IMR-90 (cell line): ENCODE measurements at regions not wholly inside any gene's neighbourhood (a gene's known extent, or its start where the extent isn't known, plus 50 kb on each side); places are given as distances from the start of the nearest gene placed in this dataset.

Experiments
- ATAC-seq: fragments of 200-7000 bp; cut with Tn5 transposase; 2 replicates; pipeline ENCODE4 v1.9.1; 2020; ENCODE audit warnings: low read depth, mild to moderate bottlenecking, moderate library complexity
- BruUV-seq: library from RNA; stranded (reverse); fragments of 400-500 nt; replicated peaks from 2 replicates; lab custom pipeline; 2021; lab: Mats Ljungman, UMichigan
- CTCF ChIA-PET: fragments of 300-600 bp; formaldehyde crosslinking; extraction: SDS; loops from one replicate; lab custom pipeline; 2021; ENCODE audit warnings: antibody characterized with exemption; lab: Yijun Ruan, JAX
- POLR2A ChIA-PET: fragments of 300-600 bp; sonication (Branson Sonifier 250); formaldehyde crosslinking; loops from one replicate; lab custom pipeline; 2022; ENCODE audit warnings: antibody characterized with exemption; ENCODE audit not compliant: unreplicated experiment; lab: Charles Lee
- DNase-seq: peaks from one replicate; pipeline ENCODE4 v3.0.0; 2013
- H2AFZ ChIP-seq: replicated peaks from 2 replicates; pipeline ENCODE3; 2013; ENCODE audit warnings: low read length, mild to moderate bottlenecking; ENCODE audit not compliant: poor library complexity
- H2AK5ac ChIP-seq: 2 replicates; pipeline ENCODE4 v1.6.1; 2013; ENCODE audit warnings: low read depth, low read length, inconsistent platforms
- H2AK9ac ChIP-seq: replicated peaks from 2 replicates; pipeline ENCODE3; 2013; ENCODE audit warnings: mild to moderate bottlenecking, low read depth, low read length, moderate library complexity; ENCODE audit not compliant: poor library complexity
- H2BK120ac ChIP-seq: 2 replicates; pipeline ENCODE4 v1.6.1; 2013; ENCODE audit warnings: low read depth, low read length, inconsistent platforms
- H2BK15ac ChIP-seq: 3 replicates; pipeline ENCODE4 v1.6.1; 2013; ENCODE audit warnings: low read depth, low read length, inconsistent platforms
- H2BK20ac ChIP-seq: 2 replicates; pipeline ENCODE4 v1.6.1; 2013; ENCODE audit warnings: low read depth, mild to moderate bottlenecking, inconsistent platforms, low read length, moderate library complexity
- H2BK5ac ChIP-seq: 2 replicates; pipeline ENCODE4 v1.6.1; 2013; ENCODE audit warnings: mild to moderate bottlenecking, low read depth, low read length, inconsistent platforms; ENCODE audit not compliant: poor library complexity, severe bottlenecking
- H3K14ac ChIP-seq: replicated peaks from 2 replicates; pipeline ENCODE4 v1.6.1; 2013; ENCODE audit warnings: low read depth, low read length, inconsistent platforms
- H3K18ac ChIP-seq: 2 replicates; pipeline ENCODE4 v1.6.1; 2013; ENCODE audit warnings: low read depth, low read length, control low read depth
- H3K23ac ChIP-seq: 2 replicates; pipeline ENCODE4 v1.6.1; 2013; ENCODE audit warnings: low read depth, low read length, inconsistent platforms
- H3K27ac ChIP-seq: 2 replicates; pipeline ENCODE4 v1.5.1; 2013; ENCODE audit warnings: mild to moderate bottlenecking, control low read depth, low read length; ENCODE audit not compliant: insufficient read depth
- H3K27me3 ChIP-seq: 2 replicates; pipeline ENCODE4 v1.6.1; 2013; ENCODE audit warnings: low read length; ENCODE audit not compliant: control insufficient read depth, insufficient read depth
- H3K36me3 ChIP-seq: 2 replicates; pipeline ENCODE4 v1.6.1; 2013; ENCODE audit warnings: low read length, mixed read lengths; ENCODE audit not compliant: control insufficient read depth, insufficient read depth
- H3K4ac ChIP-seq: 2 replicates; pipeline ENCODE4 v1.6.1; 2013; ENCODE audit warnings: low read depth, low read length, inconsistent platforms
- H3K4me1 ChIP-seq: 2 replicates; pipeline ENCODE4 v1.6.1; 2013; ENCODE audit warnings: low read length, mixed read lengths; ENCODE audit not compliant: control insufficient read depth, insufficient read depth
- H3K4me2 ChIP-seq: 2 replicates; pipeline ENCODE4 v1.6.1; 2013; ENCODE audit warnings: low read depth, mild to moderate bottlenecking, control low read depth, low read length, moderate library complexity
- H3K4me3 ChIP-seq: 2 replicates; pipeline ENCODE4 v1.5.1; 2013; ENCODE audit warnings: low read depth, mild to moderate bottlenecking, control low read depth, low read length, moderate library complexity; ENCODE audit not compliant: insufficient read depth
- H3K56ac ChIP-seq: 2 replicates; pipeline ENCODE4 v1.6.1; 2013; ENCODE audit warnings: low read length, inconsistent platforms; ENCODE audit not compliant: insufficient read depth; ENCODE audit errors: extremely low read depth
- H3K79me1 ChIP-seq, 2 experiments: 2 replicates each; pipeline ENCODE4 v1.6.1; 2013; ENCODE audit warnings: low read length in 2 of 2, inconsistent platforms in 1 of 2, low read depth in 1 of 2
- H3K9ac ChIP-seq: 2 replicates; pipeline ENCODE4 v1.6.1; 2013; ENCODE audit warnings: low read depth, low read length, control low read depth
- H3K9me1 ChIP-seq: 2 replicates; pipeline ENCODE4 v1.6.1; 2013; ENCODE audit warnings: low read length, inconsistent platforms; ENCODE audit not compliant: insufficient read depth
- H3K9me3 ChIP-seq: 2 replicates; pipeline ENCODE4 v1.6.1; 2013; ENCODE audit warnings: low read length; ENCODE audit not compliant: control insufficient read depth, insufficient read depth
- H4K20me1 ChIP-seq: 2 replicates; pipeline ENCODE4 v1.6.1; 2013; ENCODE audit warnings: low read length, inconsistent platforms; ENCODE audit not compliant: insufficient read depth
- H4K5ac ChIP-seq: 2 replicates; pipeline ENCODE4 v1.6.1; 2013; ENCODE audit warnings: mild to moderate bottlenecking, low read depth, low read length, control low read depth
- H4K8ac ChIP-seq, 2 experiments: 2 replicates each; pipeline ENCODE4 v1.6.1; 2013; ENCODE audit warnings: low read depth in 2 of 2, low read length in 2 of 2, control low read depth in 1 of 2, inconsistent platforms in 1 of 2
- H4K91ac ChIP-seq: 2 replicates; pipeline ENCODE4 v1.6.1; 2013; ENCODE audit warnings: low read depth, low read length, inconsistent platforms; ENCODE audit not compliant: insufficient read depth
- MAZ ChIP-seq: IDR thresholded peaks from 2 replicates; pipeline ENCODE4 v1.6.1; 2012; ENCODE audit warnings: low read depth, mild to moderate bottlenecking, low read length, improper control_type of control experiment, moderate library complexity, borderline replicate concordance
- NFE2L2 ChIP-seq: fragments of 150-350 bp; IDR thresholded peaks from 2 replicates; pipeline ENCODE4 v1.6.1; 2016; ENCODE audit warnings: low read depth, mild to moderate bottlenecking, low read length
- WGBS, 2 experiments: methylation state at CpG; one replicate each; pipeline versions ENCODE4 v1.1.5 to v1.1.7; 2013; ENCODE audit warnings: missing lambda C conversion rate in 2 of 2; ENCODE audit not compliant: insufficient read length in 1 of 2; ENCODE audit errors: extremely low coverage in 2 of 2; 5-methylcytosine and 5-hydroxymethylcytosine counted together
- dilution Hi-C: fragments of 300-500 bp; cut with HindIII; formaldehyde crosslinking; loops from one replicate; pipeline ENCODE4 v1.14.3; 2018; ENCODE audit warnings: low sequenced_read_pairs; ENCODE audit not compliant: unreplicated experiment
- in situ Hi-C: fragments of 300-500 bp; cut with MboI; formaldehyde crosslinking; loops from 3 replicates; pipeline ENCODE4 v1.14.3; 2019; ENCODE audit warnings: low sequenced_read_pairs, inconsistent platforms, mixed read lengths
- intact Hi-C: fragments of 100-400 bp; cut with micrococcal nuclease; formaldehyde crosslinking; loops from 2 replicates; pipeline ENCODE4 v1.10.0; 2022

DNA sequence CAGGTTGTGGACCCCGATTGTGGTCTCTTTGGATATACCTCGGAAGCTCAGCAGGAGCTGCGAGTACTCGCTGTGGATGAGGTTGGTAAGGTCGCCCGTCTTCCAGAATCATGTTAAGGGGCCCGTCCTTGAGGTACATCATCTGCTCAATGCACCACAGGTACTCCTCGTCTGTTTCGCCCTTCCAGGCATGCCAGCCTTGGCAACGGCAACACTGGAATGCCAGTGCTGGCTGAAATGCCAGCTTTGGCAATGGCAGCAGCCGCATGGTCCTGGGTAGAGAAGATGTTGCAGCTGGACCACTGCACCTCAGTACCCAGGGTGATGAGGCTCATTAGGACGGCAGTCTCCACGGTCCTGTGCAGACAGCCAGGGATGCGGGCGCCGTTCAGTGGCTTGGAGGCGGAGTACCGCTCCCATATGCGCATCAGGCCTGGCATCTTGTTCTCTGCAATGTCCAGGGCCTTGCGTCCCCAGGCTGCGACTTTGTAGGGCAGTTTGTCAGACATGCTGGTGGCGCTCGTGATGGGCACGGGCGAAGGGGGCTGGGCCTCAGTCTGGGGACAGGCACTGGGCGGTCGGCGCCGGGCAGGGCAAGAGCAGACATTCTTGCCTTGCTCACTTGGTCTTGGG, 122.2 kb upstream of the NXPH2 start:
- ChIA-PET CTCF (interaction anchor here (0.5 kb wide), 1 partner anchor 483 kb away, joined by 3 read pairs; no protein-coding TSS in a partner anchor), POLR2A (no interaction called here)
- dilution Hi-C loops (no loop called here), in situ Hi-C loops (no loop called here), intact Hi-C loops (no loop called here)
- Histone ChIP-seq H3K36me3 (no peaks in the 10 kb centered on the region), H3K79me1 (no peaks in the 10 kb centered on the region), H3K56ac (no peak overlapping the region), H3K18ac (no peak overlapping the region), H4K91ac (no peak overlapping the region), H3K4me2 (no peak overlapping the region), H3K4me1 (no peaks in the 10 kb centered on the region), H2BK20ac (no peak overlapping the region), H2BK15ac (no peak overlapping the region), H4K8ac (no peak overlapping the region), H2AK9ac (no peak overlapping the region), H3K23ac (no peak overlapping the region), H3K27me3 (no peaks in the 10 kb centered on the region), H2AK5ac (no peak overlapping the region), H4K20me1 (no peaks in the 10 kb centered on the region), H3K27ac (no peak overlapping the region), H3K4ac (no peak overlapping the region), H3K4me3 (no peak overlapping the region), H3K9me1 (no peaks in the 10 kb centered on the region), H2BK5ac (no peak overlapping the region), H4K5ac (no peak overlapping the region), H3K9me3 (peaks cover 23% of the 10 kb centered on the region), H3K9ac (no peak overlapping the region), H3K14ac (no peak overlapping the region), H2AFZ (no peak overlapping the region), H2BK120ac (no peak overlapping the region)
- WGBS, 2 experiments: 78% methylated on average over 7 of the region's 29 CpGs; no CpG with 5 or more reads in 1 of the 2 experiments
- BruUV-seq: no TSS peak
- no peak for TF ChIP-seq NFE2L2
- no peak for TF ChIP-seq MAZ
- DNase-seq: no peak
- ATAC-seq: no peak
